ENCODE measurements at regions not wholly inside any gene's neighbourhood (a gene's known extent, or its start where the extent isn't known, plus 50 kb on each side); places are given as distances from the start of the nearest gene placed in this dataset.
"Not testable (repeated sequence)": the region's sequence is repeated elsewhere in the genome, so short reads cannot be mapped to it uniquely, and the experiment has no call there.

- no peak for DNase-seq (ENCODE audit: low read depth)
Measured at GRCh38 chrX:122566401-122566800, 617.7 kb upstream of the GRIA3 start.

- DNase-seq (ENCODE audit: low read depth) = no peak
Measured at GRCh38 chrX:122567911-122568310, 616.2 kb upstream of the GRIA3 start.

GRCh38 chrX:122572461-122572860 is 611.6 kb upstream of the GRIA3 start:
- no peak for DNase-seq (ENCODE audit: low read depth)

GRCh38 chrX:122579036-122579435 is 605.0 kb upstream of the GRIA3 start:
- no peak for DNase-seq (ENCODE audit: low read depth)

GRCh38 chrX:122579526-122579925 is 604.6 kb upstream of the GRIA3 start:
- DNase-seq (ENCODE audit: low read depth) = no peak

GRCh38 chrX:122582280-122582974 is 601.7 kb upstream of the GRIA3 start:
- DNase-seq (ENCODE audit: low read depth) = no peak

GRCh38 chrX:122582975-122583305 is 601.1 kb upstream of the GRIA3 start:
- DNase-seq (ENCODE audit: low read depth) = no peak

GRCh38 chrX:122583551-122583950 is 600.5 kb upstream of the GRIA3 start:
- no peak for DNase-seq (ENCODE audit: low read depth)

- peak; percentile 13 for DNase-seq (ENCODE audit: low read depth)
Measured at GRCh38 chrX:122584981-122585380, 599.1 kb upstream of the GRIA3 start.

GRCh38 chrX:122586831-122587230 is 597.2 kb upstream of the GRIA3 start:
- DNase-seq (ENCODE audit: low read depth) = no peak

GRCh38 chrX:122591546-122591945 is 592.5 kb upstream of the GRIA3 start:
- DNase-seq (ENCODE audit: low read depth) = no peak

- DNase-seq (ENCODE audit: low read depth) = no peak
Measured at GRCh38 chrX:122596998-122597397, 587.1 kb upstream of the GRIA3 start.

- DNase-seq (ENCODE audit: low read depth) = no peak
Measured at GRCh38 chrX:122622795-122623194, 561.3 kb upstream of the GRIA3 start.

GRCh38 chrX:122625239-122625638 is 558.8 kb upstream of the GRIA3 start:
- DNase-seq (ENCODE audit: low read depth) = no peak

- no peak for DNase-seq (ENCODE audit: low read depth)
Measured at GRCh38 chrX:122625821-122626220, 558.3 kb upstream of the GRIA3 start.

GRCh38 chrX:122626871-122627270 is 557.2 kb upstream of the GRIA3 start:
- DNase-seq (ENCODE audit: low read depth) = no peak

GRCh38 chrX:122641136-122641535 is 542.9 kb upstream of the GRIA3 start:
- no peak for DNase-seq (ENCODE audit: low read depth)

- no peak for DNase-seq (ENCODE audit: low read depth)
Measured at GRCh38 chrX:122641826-122642225, 542.3 kb upstream of the GRIA3 start.

GRCh38 chrX:122655256-122655655 is 528.8 kb upstream of the GRIA3 start:
- DNase-seq (ENCODE audit: low read depth) = not testable (repeated sequence)

- no peak for DNase-seq (ENCODE audit: low read depth)
Measured at GRCh38 chrX:122666601-122667000, 517.5 kb upstream of the GRIA3 start.

GRCh38 chrX:122667667-122668066 is 516.4 kb upstream of the GRIA3 start:
- DNase-seq (ENCODE audit: low read depth) = no peak

GRCh38 chrX:122703762-122704161 is 480.3 kb upstream of the GRIA3 start:
- no peak for DNase-seq (ENCODE audit: low read depth)

GRCh38 chrX:122739770-122740169 is 444.3 kb upstream of the GRIA3 start:
- DNase-seq (ENCODE audit: low read depth) = no peak

GRCh38 chrX:122770581-122770980 is 413.5 kb upstream of the GRIA3 start:
- no peak for DNase-seq (ENCODE audit: low read depth)
